ENCODE measurements at regions not wholly inside any gene's neighbourhood (a gene's known extent, or its start where the extent isn't known, plus 50 kb on each side); places are given as distances from the start of the nearest gene placed in this dataset.

DNA sequence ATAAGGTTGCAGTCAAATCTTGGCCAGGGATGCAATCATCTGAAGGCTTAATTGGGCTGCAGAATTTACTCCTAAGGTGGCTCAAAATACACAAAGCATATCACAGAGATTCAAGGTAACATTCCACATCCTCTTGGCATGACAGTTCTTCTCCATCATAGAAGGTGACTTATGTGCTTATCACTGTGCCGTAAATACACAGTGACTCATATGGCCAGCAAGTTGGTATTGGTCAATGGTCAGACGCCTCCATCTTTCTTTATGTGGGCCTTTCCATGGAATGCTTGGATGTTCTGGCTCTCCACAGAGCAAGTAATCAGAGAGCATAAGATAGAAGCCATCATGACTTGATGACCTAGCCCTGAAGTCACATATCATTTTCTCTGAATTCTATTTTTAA lies 168.8 kb upstream of the ST8SIA2 start:
- no peak for DNase-seq (ENCODE audit: low spot score in 2 of 2)
- no peak for FAIRE-seq

- FAIRE-seq (no peak), DNase-seq (ENCODE audit: low spot score in 2 of 2) (peak; percentile 6 to 14)
Measured at GRCh38 chr15:92226020-92226612, 167.6 kb upstream of the ST8SIA2 start.

DNA sequence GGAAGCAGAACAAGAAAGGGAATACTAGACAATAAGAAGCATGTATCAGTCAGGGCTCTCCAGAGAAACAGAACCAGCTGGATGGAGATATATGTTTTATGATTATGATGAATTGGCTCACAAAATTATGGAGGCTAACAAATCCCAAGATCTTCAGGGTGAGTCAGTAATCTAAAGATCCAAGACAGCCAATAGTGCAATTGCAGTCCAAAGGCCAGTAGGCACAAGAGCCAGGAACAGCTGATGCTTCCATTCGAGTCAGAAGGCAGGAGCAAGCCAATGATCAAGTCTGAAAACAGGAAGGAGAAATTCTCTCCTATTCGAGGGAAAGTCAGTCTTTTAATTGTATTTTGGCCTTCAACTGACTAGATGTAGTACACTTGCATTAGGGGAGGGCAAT lies 164.9 kb upstream of the ST8SIA2 start:
- no peak for FAIRE-seq
- DNase-seq (ENCODE audit: low spot score in 2 of 2): no peak

GRCh38 chr15:92231461-92231860 lies 162.2 kb upstream of the ST8SIA2 start:
- FAIRE-seq: no peak
- DNase-seq (ENCODE audit: low spot score in 2 of 2): no peak

GRCh38 chr15:92232317-92232716 lies 161.4 kb upstream of the ST8SIA2 start:
- DNase-seq (ENCODE audit: low spot score in 2 of 2): no peak
- FAIRE-seq: no peak

- DNase-seq (ENCODE audit: low spot score in 2 of 2): no peak
- FAIRE-seq: no peak
Measured at GRCh38 chr15:92232876-92233275, 160.8 kb upstream of the ST8SIA2 start.

GRCh38 chr15:92243227-92243626 lies 150.5 kb upstream of the ST8SIA2 start:
- DNase-seq (ENCODE audit: low spot score in 2 of 2) (no peak), FAIRE-seq (no peak)

DNA sequence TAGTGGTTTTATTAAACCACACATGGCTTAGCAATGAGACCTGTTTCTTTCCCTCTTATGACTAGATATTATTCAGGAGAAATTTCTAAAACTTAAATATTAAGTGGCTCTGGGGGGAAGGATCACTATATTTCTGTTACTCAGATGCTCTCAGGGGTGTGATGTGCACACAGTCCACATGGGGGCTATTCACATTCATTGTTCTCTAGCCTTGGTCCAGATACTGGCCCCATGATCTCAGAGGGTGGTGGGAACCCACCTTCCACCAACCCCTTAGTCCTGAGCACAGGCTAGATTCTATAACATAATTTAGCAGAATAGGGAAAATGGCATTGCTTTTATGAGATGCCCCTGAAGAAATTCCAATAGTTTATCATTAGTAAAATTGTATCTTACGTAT lies 149.0 kb upstream of the ST8SIA2 start:
- FAIRE-seq: no peak

DNA sequence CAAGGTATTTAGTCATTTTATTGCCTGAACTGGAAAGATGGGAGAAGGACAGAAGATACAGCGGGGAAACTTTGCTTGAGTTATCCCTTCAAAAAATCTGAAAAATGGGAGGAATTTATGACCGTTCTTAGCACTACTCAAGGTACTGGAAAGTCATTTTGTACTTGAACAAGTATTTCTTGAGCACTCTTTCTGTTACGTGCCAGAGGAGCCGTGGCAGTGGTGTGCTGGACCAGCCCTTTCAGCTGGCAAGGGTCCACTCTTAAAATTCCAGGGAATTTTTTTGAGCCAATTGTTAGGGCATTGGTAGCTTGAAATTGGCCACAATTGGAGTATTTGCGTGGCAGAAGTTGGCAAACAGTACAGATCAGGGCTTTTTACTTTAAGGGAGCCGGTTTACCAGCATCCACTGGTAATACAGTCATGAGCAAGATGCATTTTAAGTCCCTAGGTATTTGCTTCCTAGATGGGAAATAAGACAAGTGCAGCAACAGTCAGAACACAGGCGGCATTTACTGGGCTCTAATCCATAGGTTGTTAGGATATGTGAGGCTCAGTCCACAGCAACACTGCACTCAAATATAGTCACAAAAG lies 145.9 kb upstream of the ST8SIA2 start:
- DNase-seq (ENCODE audit: low spot score in 2 of 2): no peak
- FAIRE-seq: no peak

More for the DNA sequence above, 149.0 kb upstream of the ST8SIA2 start:
- DNase-seq (ENCODE audit: low spot score in 2 of 2): no peak

DNA sequence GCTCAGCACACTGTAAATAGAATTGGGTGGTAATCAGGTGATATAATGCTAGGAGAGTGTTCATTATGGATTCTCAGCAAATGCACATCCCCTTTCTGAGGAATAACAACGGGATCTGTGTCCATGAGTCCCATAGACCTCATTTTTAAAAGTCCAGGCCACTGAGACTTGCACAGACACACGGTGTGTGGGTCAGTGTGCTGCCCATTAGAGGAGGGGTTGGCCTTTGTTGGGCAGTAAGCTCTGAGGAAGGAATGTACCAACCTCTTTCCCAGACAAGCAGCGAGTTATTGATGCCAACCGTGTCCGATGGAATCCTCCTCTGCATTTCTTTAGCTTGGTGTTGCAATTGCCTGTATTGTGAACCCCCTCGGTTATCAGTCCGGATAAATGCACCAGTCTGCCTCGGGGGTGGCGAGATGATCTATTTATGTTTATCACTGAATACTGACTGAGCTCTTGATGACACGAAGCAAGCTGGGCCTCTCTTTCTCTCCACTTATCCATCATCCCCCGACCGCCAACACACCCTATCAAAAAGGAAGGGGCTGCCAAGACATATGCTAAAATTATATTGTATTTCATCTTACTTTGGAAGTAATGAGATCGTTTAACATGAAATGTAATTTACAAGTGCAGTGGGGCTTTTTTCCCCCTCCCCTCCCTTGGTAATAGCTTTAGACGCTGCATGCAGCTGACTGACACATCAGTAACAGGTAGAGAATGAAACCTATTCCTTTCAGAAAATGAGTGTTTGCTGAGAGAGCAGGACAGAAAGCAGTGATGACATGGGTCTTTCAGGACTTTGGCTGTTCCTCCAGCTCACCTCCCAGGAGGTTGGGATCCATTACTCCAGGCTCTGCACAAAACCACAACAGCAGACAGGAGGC lies 126.6 kb upstream of the ST8SIA2 start:
- DNase-seq (ENCODE audit: low spot score in 2 of 2) (no peak), FAIRE-seq (no peak)

GRCh38 chr15:92268900-92269299 lies 124.8 kb upstream of the ST8SIA2 start:
- FAIRE-seq (no peak), DNase-seq (ENCODE audit: low spot score in 2 of 2) (no peak)

DNA sequence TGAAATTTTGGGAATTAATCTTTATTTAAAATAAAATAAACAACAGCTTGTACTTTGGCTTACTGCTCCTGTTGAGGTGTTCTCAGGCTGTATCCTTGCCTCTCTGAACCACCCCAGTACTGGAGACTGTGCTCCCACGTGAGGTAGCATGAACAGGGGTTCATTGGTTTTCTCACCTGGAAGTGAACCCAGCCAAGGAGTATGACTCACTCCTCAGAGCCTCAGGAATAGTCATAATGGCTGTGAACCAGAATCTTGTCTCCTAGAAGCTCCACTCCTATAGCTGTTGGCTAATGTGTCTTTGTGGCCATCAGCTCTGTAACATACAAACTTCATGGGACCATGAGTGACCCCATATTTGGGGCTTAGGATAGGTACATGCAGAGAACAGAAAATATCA lies 122.5 kb upstream of the ST8SIA2 start:
- DNase-seq (ENCODE audit: low spot score in 2 of 2) (no peak), FAIRE-seq (no peak)

- no peak for DNase-seq (ENCODE audit: low spot score in 2 of 2)
- FAIRE-seq: no peak
Measured at GRCh38 chr15:92272106-92272505, 121.6 kb upstream of the ST8SIA2 start.

GRCh38 chr15:92273286-92273685 lies 120.4 kb upstream of the ST8SIA2 start:
- DNase-seq (ENCODE audit: low spot score in 2 of 2) (no peak), FAIRE-seq (no peak)

- no peak for DNase-seq (ENCODE audit: low spot score in 2 of 2)
Measured at GRCh38 chr15:92273723-92274122, 120.0 kb upstream of the ST8SIA2 start.

GRCh38 chr15:92277776-92278175 lies 115.9 kb upstream of the ST8SIA2 start:
- FAIRE-seq (no peak), DNase-seq (ENCODE audit: low spot score in 2 of 2) (peak in 1 of 2 donors; percentile 10)

More at GRCh38 chr15:92273723-92274122, 120.0 kb upstream of the ST8SIA2 start:
- FAIRE-seq: no peak

DNA sequence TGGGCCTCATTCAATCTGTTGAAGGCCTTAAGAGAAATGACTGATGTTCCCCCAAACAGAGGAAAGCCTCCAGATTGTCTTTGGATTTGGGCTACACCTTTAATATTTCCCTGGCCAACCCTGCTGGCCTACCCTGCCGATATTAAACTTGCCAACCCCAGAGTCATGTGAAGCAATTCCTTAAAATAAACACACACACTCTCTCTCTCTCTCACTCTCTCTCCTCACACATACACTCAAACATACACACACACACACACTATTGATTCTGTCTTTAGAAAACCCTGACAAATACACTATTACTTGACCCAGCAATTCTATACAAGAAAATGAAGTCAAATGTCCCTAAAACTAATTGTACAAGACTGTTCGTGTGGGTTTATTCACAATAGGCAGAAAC lies 109.9 kb upstream of the ST8SIA2 start:
- no peak for DNase-seq (ENCODE audit: low spot score in 2 of 2)
- FAIRE-seq: no peak

DNA sequence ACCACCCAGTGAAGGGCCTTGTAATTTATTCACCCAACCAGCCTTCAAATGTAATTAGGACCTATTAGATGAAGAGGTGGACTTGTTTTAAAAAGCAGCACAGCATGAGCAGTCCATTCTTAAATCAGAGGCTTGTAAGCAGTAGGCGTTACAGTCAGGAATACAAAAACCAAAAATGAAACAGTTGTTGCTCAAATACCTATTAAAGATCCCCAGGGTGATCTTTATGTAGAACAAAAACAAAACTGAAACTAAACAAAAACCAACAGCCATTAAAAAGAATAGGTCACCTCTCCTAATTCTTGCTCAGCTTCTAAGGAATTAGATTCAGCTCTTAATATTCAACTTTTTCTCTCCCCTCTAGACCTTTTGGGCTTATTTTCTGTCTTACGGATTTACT lies 104.9 kb upstream of the ST8SIA2 start:
- FAIRE-seq (no peak), DNase-seq (ENCODE audit: low spot score in 2 of 2) (no peak)

DNA sequence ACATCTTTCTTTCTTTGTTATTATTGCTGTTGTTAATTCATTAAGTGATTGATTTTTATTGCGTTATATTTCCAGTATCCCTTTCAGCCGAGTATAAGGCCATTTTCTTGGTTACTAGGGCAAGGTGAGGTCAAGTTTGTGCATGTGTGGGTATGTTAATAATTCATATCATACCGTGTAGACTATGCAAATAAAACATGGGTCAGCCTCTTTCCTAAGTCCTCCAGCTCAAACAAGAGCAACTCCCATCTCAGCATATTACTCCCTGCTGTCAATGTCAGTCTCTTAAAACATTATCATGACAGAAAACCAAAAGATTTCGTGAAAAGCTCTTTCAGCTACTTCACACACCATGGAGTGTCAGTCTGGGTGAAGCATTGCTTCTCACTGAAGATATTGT lies 103.9 kb upstream of the ST8SIA2 start:
- DNase-seq (ENCODE audit: low spot score in 2 of 2) (no peak), FAIRE-seq (no peak)

- no peak for FAIRE-seq
- DNase-seq (ENCODE audit: low spot score in 2 of 2): no peak
Measured at GRCh38 chr15:92290359-92290992, 103.2 kb upstream of the ST8SIA2 start.

DNA sequence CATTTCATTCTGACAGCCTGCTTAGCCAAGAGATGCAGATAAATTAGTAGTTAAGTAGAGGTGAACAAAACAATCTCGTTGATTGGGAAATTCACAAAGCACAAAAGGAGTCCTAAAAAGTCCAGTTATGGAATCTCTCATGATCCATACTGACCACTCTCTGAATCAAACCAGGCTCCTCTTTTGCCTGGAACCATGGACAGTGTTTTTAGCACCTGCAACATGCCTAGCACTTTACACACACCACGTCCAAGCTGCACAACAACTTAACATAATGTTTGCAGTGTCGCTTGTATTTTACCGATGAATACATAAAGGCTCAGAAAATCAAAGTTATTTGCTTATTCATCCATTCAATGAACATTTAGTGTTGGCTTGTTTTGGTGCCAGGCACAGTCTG lies 101.8 kb upstream of the ST8SIA2 start:
- FAIRE-seq (no peak), DNase-seq (ENCODE audit: low spot score in 2 of 2) (no peak)
